ENCODE measurements at regions not wholly inside any gene's neighbourhood (a gene's known extent, or its start where the extent isn't known, plus 50 kb on each side); places are given as distances from the start of the nearest gene placed in this dataset.

- H3K4me3 ChIP-seq (ENCODE audit: severe bottlenecking) = no peak overlapping the region
- H3K27ac ChIP-seq (ENCODE audit: poor library complexity, severe bottlenecking) = no peak overlapping the region
- ATAC-seq (ENCODE audit: low read depth) (no peak), DNase-seq (ENCODE audit: low spot score) (no peak)
- H3K9me3 ChIP-seq (ENCODE audit: severe bottlenecking) = no peaks in the 10 kb centered on the region
- TF ChIP-seq CTCF (IDR thresholded peaks at IDR 0.05; ENCODE audit: poor library complexity, severe bottlenecking) = no peak
- no peaks in the 10 kb centered on the region for H3K36me3 ChIP-seq (ENCODE audit: low read depth)
- H3K4me1 ChIP-seq (ENCODE audit: insufficient read depth, poor library complexity, severe bottlenecking) = no peaks in the 10 kb centered on the region
- H3K27me3 ChIP-seq (ENCODE audit: insufficient read depth, poor library complexity, severe bottlenecking) = peaks cover 13% of the 10 kb centered on the region
These were observed 517.3 kb downstream of the BRD1 start for GRCh38 chr22:49310354-49310753.

DNA sequence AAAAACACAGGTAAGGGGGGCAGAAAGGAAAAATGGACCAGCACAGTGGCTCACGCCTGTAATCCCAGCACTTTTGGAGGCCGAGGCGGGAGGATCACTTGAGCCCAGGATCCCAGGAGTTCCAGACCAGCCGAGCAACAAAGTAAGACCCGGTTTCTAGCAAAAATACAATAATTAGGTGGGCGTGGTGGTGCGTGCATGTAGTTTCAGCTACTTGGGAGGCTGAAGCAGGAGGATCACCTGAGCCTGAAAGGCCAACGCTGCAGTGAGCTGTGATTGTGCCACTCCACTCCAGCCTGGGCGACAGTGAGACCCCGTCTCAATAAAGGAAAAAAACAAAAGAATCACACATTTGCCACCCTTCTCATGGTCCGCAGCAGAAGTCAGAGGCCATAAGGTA is 519.4 kb downstream of the BRD1 start:
- no peak for ATAC-seq (ENCODE audit: low read depth)
- Histone ChIP-seq H3K27ac (ENCODE audit: poor library complexity, severe bottlenecking) (no peak overlapping the region), H3K4me1 (ENCODE audit: insufficient read depth, poor library complexity, severe bottlenecking) (no peaks in the 10 kb centered on the region), H3K9me3 (ENCODE audit: severe bottlenecking) (peaks cover 3% of the 10 kb centered on the region), H3K4me3 (ENCODE audit: severe bottlenecking) (no peak overlapping the region), H3K36me3 (ENCODE audit: low read depth) (no peaks in the 10 kb centered on the region), H3K27me3 (ENCODE audit: insufficient read depth, poor library complexity, severe bottlenecking) (peaks cover 11% of the 10 kb centered on the region)
- no peak for DNase-seq (ENCODE audit: low spot score)
- no peak for TF ChIP-seq CTCF (IDR thresholded peaks at IDR 0.05; ENCODE audit: poor library complexity, severe bottlenecking)

GRCh38 chr22:49307870-49308269 is 519.8 kb downstream of the BRD1 start:
- Histone ChIP-seq H3K4me3 (ENCODE audit: severe bottlenecking) (no peak overlapping the region), H3K4me1 (ENCODE audit: insufficient read depth, poor library complexity, severe bottlenecking) (no peaks in the 10 kb centered on the region), H3K27me3 (ENCODE audit: insufficient read depth, poor library complexity, severe bottlenecking) (peaks cover 8% of the 10 kb centered on the region), H3K27ac (ENCODE audit: poor library complexity, severe bottlenecking) (no peak overlapping the region), H3K9me3 (ENCODE audit: severe bottlenecking) (peaks cover 3% of the 10 kb centered on the region), H3K36me3 (ENCODE audit: low read depth) (no peaks in the 10 kb centered on the region)
- DNase-seq (ENCODE audit: low spot score) = no peak
- no peak for TF ChIP-seq CTCF (IDR thresholded peaks at IDR 0.05; ENCODE audit: poor library complexity, severe bottlenecking)
- ATAC-seq (ENCODE audit: low read depth) = no peak

- Histone ChIP-seq H3K9me3 (ENCODE audit: severe bottlenecking) (peaks cover 3% of the 10 kb centered on the region), H3K27me3 (ENCODE audit: insufficient read depth, poor library complexity, severe bottlenecking) (peaks cover 8% of the 10 kb centered on the region), H3K27ac (ENCODE audit: poor library complexity, severe bottlenecking) (no peak overlapping the region), H3K4me3 (ENCODE audit: severe bottlenecking) (no peak overlapping the region), H3K36me3 (ENCODE audit: low read depth) (no peaks in the 10 kb centered on the region), H3K4me1 (ENCODE audit: insufficient read depth, poor library complexity, severe bottlenecking) (no peaks in the 10 kb centered on the region)
- DNase-seq (ENCODE audit: low spot score) (no peak), ATAC-seq (ENCODE audit: low read depth) (no peak)
- no peak for TF ChIP-seq CTCF (IDR thresholded peaks at IDR 0.05; ENCODE audit: poor library complexity, severe bottlenecking)
These were observed 520.2 kb downstream of the BRD1 start for GRCh38 chr22:49307481-49307830.

GRCh38 chr22:49306632-49307480 is 520.8 kb downstream of the BRD1 start:
- no peak overlapping the region for H3K4me3 ChIP-seq (ENCODE audit: severe bottlenecking)
- H3K9me3 ChIP-seq (ENCODE audit: severe bottlenecking) = peaks cover 3% of the 10 kb centered on the region
- no peak overlapping the region for H3K27ac ChIP-seq (ENCODE audit: poor library complexity, severe bottlenecking)
- H3K4me1 ChIP-seq (ENCODE audit: insufficient read depth, poor library complexity, severe bottlenecking) = no peaks in the 10 kb centered on the region
- peaks cover 4% of the 10 kb centered on the region for H3K27me3 ChIP-seq (ENCODE audit: insufficient read depth, poor library complexity, severe bottlenecking)
- DNase-seq (ENCODE audit: low spot score) = no peak
- no peak for ATAC-seq (ENCODE audit: low read depth)
- H3K36me3 ChIP-seq (ENCODE audit: low read depth) = no peaks in the 10 kb centered on the region
- no peak for TF ChIP-seq CTCF (IDR thresholded peaks at IDR 0.05; ENCODE audit: poor library complexity, severe bottlenecking)
